HK-2 (cell line): ENCODE measurements at regions not wholly inside any gene's neighbourhood (a gene's known extent, or its start where the extent isn't known, plus 50 kb on each side); places are given as distances from the start of the nearest gene placed in this dataset.

Experiments
- DNase-seq: peaks from one replicate; pipeline ENCODE4 v3.0.0-alpha.2; 2018; ENCODE audit not compliant: unreplicated experiment

DNA sequence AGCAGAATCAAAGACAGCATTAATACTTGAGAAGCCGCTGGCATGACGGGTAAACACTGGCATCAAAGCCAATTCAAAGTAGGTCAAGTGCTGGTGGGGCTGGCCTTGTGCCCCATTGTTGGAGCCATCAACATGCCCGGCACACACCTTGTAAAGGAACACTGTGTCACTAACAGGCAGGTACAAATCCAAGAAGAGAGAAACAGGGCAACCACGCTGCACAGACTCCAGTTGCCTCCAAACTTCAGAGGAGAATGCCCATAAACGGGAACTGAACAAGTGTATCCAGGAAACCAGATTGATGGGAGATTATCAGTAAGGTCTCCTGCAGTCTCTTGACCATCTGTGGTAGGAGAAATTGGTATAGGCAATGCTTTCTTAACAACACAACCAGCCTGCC is 127.0 kb upstream of the STXBP5 start:
- DNase-seq = no peak

DNA sequence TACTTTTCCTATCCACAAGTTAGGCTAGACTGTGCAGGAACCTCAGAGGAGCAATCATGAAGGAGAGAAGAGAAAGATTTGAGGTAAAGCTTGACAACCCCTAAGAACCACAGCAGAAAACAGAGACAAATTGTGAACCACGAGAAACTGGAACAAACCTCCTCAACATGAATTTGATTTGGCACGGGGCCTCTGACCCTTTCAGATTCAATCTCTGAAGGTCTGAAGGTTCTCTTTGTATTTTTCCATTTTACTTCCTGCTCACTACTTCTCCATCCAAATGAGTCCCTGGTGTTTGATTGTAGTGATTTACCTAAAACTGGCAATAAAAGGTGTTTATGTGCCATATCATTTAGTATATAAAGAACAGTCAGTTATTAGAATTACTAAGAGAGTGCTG is 126.1 kb upstream of the STXBP5 start:
- no peak for DNase-seq

DNA sequence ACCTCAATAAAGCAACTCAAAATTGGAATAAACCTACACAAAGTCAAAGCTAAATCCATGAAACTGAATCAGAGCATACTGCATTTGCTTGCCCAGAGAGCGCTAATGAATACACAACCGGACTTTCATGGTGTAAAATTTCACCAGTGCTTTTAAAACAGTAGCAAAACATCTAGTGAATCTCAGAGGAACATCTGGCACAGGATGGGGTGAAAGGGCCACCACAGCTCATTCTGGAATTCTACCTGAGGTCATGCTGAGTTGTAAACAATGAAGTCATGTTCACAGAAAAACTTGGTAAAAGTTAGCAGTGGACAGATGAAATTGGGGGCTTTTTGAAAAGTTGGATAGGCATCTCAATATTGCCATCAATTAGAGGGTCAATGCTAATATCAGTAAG is 125.6 kb upstream of the STXBP5 start:
- DNase-seq = no peak

DNA sequence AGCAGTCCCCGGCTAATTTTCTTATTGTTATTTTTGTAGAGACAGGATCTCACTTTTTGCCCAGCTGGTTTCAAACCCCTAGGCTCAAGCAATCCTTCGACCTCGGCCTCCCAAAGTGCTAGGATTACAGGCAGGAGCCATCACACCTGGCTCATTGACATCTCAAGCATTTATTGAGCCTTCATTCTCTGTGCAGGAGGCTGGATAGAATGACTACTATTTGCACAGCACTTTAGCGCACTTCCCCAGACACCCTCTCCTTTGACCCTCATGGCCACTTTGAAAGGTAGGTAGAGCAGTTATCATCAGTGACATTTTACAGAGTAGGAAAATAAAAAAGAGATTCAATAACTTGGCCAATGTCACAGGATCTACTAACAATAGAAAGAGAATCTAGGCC is 124.0 kb upstream of the STXBP5 start:
- no peak for DNase-seq

GRCh38 chr6:147081076-147081609 is 123.1 kb upstream of the STXBP5 start:
- DNase-seq = no peak

- DNase-seq = no peak
Observed at GRCh38 chr6:147087641-147088040, 116.6 kb upstream of the STXBP5 start.

DNA sequence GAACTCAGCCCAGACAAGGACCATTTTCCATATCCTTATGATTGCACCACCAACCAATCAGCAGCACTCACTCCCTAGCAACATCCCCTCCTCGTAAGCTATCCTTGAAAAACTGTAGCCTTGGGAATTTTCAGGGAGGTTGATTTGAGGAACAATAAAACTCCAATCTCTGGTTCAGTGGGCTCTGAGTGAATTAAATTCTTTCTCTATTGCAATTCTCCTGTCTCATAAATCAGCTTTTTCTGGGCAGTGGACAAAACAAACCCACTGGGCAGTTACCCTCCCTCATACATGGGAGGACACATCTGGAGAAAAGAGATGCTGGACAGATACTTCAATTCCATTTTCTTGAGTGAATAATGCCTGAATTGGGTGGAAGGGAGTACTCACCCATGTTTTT is 115.4 kb upstream of the STXBP5 start:
- DNase-seq = no peak

- DNase-seq = no peak
Observed at GRCh38 chr6:147095316-147095715, 108.9 kb upstream of the STXBP5 start.

DNA sequence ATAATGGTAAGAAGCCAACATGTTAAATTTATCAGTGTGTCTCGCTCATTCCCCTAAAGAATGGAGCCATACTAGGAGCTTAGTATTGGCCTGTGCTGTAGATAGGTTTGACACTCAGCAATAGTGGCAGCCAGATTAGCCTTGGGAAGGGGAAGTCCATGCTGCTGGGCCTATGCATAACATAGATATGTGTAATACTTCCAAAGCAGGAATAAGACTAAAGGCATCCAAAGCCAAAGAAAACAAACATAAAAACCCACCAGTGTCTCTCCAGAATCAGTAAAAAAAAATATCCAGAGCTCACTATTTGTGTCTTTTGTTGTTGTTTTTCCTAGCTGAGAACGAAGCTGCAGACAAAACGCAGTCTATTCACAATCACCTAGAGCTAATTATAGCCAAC is 104.2 kb upstream of the STXBP5 start:
- DNase-seq = no peak

DNA sequence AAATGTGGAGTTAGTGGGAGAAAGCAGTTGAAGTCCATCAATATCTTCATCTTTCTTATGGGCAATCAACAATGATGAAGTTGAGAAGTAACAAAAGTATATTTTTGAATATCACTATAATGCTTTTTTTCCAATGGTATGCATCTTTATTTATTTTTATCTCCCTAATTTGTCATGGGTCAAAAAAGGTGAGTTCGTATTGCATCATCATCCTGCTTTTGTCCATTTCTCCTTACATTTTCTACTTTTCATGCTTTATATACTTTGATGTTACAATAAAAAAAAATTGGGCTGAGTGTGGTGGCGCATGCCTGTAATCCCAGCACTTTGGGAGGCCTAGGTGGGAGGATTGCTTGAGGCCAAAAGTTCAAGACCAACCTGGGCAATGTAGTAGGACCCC is 101.2 kb upstream of the STXBP5 start:
- DNase-seq = no peak

DNA sequence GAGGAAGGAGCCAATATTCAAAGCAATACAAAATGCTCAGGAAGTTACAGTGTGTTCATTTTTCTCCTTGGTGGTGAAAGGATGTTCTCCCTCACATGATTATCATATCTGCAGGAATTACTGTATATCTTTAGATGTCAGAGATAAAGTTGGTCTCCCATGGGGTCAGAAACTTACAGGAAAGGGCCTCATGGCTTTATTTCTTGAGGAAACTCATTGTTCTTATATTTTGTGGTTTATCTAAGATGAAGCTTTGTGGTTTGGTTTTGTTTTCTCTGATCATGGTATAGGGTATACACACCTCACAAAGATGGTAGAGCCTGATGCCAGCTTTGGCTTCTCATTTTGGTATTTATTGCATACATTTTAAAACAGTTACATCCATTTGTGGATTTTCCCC is 100.5 kb upstream of the STXBP5 start:
- DNase-seq = no peak

DNA sequence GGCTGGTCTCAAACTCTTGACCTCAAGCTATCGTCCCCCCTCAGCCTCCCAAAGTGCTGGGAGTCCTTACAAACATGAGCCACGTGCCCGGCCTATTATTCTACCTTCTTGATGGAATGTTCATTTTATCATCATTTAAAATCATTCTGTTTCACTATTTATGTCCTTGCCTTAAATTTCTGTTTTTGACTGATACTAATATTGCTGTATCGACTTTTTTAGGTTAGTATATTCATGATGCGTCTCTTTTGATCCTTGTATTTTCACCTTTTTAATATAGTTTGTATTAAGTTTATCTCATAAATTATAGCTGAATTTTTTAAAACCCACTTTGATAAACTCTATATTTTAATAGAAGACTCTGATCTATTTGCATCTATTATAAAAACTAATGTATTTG is 98.4 kb upstream of the STXBP5 start:
- no peak for DNase-seq

DNA sequence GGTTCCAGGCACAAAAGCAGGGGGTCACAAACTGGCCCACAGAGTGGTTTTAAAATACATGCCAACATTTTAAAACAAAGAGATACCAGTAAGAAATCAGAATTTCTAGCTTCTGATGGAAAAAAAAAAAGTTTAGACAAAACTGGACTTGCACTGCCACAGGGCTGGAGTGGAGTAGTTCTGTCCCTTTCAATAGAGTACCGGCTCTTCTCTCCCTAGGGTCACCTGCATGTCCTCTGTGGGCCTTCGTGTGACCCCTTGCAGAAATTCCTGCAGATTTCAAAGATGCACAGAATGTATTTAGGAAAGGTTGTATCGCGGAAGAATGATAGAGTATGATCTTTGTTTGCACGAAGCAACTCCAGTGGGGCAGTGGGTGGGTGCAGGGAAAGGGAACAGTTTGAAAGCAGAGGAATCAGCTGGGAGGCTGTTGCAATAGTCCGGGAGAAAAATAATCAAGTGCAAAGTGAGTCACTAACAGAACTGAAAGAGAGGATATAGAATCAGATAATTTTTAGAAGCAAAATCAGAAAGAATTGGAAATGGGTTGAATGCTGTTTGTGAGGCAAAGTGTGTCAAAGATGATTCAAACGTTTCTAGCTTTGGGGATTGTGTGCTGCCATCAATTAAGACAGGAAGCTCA is 97.3 kb upstream of the STXBP5 start:
- no peak for DNase-seq

DNA sequence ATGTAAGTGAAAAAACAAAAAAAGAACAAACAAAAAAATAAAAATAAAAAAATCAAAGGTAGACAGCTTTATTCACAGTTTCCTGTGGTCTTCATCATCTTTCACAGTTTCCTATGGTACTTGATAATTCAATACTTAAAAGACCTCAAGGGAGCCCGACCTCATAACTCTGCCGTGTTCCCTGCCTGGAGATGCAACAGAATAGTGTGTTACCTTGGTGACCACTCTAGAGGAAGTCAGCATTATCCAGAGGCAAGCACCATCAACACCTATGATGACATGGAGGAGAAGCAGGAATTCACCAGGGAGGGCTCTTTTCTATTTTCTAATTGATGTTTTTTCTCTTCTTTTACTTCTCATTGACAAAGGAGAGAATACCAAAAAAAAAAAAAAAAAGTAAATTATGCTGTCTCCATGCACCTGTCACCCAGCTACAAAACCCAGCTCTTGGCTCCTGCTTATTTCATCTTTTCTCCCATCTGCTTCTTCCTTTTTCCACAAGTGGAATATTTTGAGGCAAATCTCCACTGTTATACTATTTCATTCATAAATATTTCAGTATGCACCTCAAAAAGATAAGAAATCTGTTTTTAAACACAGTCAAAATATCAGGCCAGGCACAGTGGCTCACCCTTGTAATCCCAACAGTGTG is 95.8 kb upstream of the STXBP5 start:
- no peak for DNase-seq

DNA sequence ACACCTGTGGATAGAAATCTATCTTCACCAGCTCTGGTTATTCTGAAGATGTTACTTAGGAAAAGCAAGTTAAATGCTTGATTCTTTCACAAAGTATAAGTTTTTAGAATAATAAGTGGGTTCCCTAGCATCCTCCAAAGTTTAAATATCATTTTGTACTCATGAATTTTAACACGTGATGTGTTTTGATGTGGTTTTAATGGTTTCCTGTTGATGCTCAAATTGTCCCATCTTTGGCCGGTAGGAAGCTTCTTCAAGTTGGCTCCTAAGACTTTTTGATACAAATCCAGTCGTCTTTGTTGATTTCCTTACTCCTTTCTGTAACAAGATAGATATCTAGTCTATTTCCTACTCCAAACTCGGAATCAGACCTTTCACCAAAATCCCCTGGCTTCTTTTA is 94.5 kb upstream of the STXBP5 start:
- no peak for DNase-seq

GRCh38 chr6:147116056-147116455 is 88.2 kb upstream of the STXBP5 start:
- no peak for DNase-seq

DNA sequence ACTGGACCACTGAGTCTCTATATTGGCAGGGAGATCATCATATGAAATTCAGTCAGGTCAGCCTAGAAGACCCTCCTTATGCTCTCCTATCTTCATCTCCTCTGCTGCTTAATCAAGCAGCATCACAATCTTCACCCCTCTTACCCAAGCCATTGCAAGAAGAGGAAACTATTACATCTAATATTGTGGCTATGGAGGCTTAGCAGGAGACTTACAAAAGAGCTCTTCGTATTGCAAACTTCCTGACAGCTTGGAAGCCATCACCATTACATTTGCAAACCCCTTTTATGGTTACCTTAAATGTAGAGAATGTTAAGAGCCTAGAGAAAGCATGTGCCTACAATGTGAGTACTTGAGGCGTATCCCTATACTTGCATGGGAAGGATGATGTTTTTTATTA is 87.2 kb upstream of the STXBP5 start:
- DNase-seq = no peak

- no peak for DNase-seq
Observed at GRCh38 chr6:147117580-147117979, 86.6 kb upstream of the STXBP5 start.

DNA sequence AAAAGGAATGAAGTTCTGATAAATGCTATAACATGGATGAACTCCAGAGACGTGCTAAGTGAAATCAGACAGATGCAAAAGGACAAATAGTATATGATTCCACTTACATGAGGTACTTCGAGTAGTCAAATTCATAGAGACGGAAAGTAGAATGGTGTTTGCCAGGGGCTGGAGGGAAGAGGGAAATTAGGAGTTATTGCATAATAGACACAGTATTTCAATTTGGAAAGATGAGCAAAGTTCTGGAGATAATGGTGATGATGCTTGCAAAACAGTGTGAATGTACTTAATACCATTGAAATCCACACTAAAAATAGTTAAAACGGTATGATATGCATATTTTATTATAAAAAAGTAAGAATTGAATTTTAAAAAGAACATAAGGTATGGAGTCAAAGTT is 84.9 kb upstream of the STXBP5 start:
- DNase-seq = no peak

DNA sequence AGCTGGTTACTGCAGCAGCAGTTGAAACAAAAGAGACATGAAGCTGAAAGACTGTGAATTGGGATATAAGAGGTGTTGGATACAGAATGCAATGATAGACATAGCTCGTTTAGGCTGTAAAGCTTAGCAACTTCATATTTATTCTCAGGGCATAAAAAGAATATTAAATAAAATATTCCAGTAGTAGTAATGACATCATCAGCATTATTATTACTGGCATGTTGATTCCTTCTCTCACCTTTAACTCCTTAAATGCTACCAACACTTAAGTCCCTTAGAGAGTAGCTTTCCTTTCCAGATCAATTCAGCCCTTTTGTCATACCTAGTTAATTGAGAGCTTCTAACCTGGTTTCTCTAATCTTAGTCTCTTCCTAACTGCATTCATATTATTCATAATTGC is 81.4 kb upstream of the STXBP5 start:
- no peak for DNase-seq

DNA sequence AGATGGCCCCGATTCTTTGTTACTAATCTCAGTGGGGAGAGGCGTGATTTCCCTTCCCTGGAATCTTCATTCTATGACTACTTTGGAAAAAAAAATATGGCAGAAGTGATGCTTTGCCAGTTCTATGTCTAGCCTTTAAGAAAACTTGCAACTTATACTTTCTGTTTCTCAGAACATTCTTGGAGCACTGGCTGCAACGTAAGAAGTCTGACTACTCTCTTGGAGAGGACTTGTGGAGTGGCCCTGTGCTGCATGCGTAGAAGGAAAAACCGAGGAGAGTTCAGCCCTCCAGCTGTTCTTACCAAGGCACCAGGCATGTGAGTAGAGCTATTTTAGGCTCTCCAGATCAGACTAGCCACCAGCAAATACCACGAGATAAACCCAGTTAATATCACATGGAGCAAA is 77.6 kb upstream of the STXBP5 start:
- no peak for DNase-seq

DNA sequence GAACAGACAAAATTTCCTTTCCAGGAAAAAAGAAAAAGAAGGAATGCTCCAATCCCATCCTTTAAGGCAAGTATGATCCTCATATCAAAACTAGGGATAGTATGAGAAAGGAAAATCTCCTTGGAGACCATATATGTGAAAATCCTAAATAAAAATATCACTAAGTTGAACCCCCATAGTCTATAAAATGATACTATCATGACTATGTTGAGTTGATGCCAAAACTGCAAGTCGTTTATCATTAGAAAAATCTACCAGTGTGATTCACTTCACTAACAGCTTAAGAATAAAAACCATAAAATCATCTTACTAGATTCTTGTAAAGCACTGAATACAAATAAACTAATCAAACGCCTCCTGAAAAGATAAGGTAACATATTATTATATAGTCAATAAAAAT is 76.6 kb upstream of the STXBP5 start:
- no peak for DNase-seq

GRCh38 chr6:147128056-147128455 is 76.2 kb upstream of the STXBP5 start:
- DNase-seq = no peak
